Astrocyte of the cerebellum (primary cell): ENCODE measurements at regions not wholly inside any gene's neighbourhood (a gene's known extent, or its start where the extent isn't known, plus 50 kb on each side); places are given as distances from the start of the nearest gene placed in this dataset.
"Not testable (repeated sequence)": the region's sequence is repeated elsewhere in the genome, so short reads cannot be mapped to it uniquely, and the experiment has no call there.

Experiments used
- DNase-seq: peaks from one replicate; pipeline ENCODE4 v3.0.0-alpha.2; 2011; ENCODE audit warnings: low read depth
- H3K4me3 ChIP-seq: 2 replicates; pipeline ENCODE4 v1.5.1; 2011; ENCODE audit warnings: mild to moderate bottlenecking, low read depth, low read length, moderate library complexity
- in situ Hi-C: cut with HindIII; loops from 2 replicates; pipeline ENCODE4 v1.10.0; 2017; ENCODE audit warnings: low sequenced_read_pairs
- TF ChIP-seq, protein P1 (sequence below): IDR thresholded peaks from 2 replicates; pipeline ENCODE4 v1.5.1; 2012; ENCODE audit warnings: low read length, low read depth, moderate library complexity, mild to moderate bottlenecking; ENCODE audit errors: missing control alignments

DNA sequence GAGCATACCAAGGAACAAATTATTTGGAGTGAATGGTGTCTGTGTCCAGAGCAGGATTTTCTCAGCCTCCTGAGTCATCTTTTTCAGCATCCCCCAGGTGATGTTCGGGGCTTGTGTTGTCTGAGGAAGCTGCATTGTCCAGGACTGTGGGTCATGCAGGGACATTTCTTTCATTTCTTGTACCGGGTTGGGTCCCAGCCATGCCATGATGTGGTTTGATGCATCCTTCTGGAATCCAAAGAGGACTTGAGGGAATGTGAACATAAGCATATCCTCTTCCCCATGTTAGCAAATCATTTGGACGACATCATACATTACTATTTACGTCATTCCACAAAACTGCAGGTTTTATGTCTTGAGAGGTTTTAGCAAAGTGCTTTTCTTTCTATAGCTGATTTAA lies 797.8 kb downstream of the CCDC85A start:
- H3K4me3 ChIP-seq: no peak overlapping the region
- in situ Hi-C loops: no loop called here
- DNase-seq: no peak
- TF ChIP-seq, protein P1, sequence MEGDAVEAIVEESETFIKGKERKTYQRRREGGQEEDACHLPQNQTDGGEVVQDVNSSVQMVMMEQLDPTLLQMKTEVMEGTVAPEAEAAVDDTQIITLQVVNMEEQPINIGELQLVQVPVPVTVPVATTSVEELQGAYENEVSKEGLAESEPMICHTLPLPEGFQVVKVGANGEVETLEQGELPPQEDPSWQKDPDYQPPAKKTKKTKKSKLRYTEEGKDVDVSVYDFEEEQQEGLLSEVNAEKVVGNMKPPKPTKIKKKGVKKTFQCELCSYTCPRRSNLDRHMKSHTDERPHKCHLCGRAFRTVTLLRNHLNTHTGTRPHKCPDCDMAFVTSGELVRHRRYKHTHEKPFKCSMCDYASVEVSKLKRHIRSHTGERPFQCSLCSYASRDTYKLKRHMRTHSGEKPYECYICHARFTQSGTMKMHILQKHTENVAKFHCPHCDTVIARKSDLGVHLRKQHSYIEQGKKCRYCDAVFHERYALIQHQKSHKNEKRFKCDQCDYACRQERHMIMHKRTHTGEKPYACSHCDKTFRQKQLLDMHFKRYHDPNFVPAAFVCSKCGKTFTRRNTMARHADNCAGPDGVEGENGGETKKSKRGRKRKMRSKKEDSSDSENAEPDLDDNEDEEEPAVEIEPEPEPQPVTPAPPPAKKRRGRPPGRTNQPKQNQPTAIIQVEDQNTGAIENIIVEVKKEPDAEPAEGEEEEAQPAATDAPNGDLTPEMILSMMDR: no peak

DNA sequence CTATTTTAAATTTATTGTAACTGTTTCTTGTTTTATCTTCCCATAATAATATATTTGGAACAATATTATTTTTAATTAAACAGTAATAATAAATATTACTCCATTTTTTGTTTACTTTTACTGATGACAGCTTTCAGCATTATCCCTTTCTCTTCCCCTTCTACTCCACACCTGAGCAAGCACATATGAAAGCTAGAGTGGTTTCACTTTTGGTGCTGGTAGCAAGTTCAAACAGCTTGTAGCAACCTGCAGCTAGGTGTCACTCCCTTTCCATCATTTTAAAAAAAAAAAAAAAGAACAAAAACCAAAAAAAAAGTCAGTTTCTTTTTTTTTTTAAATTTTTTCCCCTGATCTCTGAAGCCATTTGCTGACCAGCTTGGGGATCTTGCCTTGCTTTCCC lies 801.8 kb downstream of the CCDC85A start:
- TF ChIP-seq, protein P1: no peak
- H3K4me3 ChIP-seq: no peak overlapping the region
- no peak for DNase-seq
- in situ Hi-C loops: no loop called here

DNA sequence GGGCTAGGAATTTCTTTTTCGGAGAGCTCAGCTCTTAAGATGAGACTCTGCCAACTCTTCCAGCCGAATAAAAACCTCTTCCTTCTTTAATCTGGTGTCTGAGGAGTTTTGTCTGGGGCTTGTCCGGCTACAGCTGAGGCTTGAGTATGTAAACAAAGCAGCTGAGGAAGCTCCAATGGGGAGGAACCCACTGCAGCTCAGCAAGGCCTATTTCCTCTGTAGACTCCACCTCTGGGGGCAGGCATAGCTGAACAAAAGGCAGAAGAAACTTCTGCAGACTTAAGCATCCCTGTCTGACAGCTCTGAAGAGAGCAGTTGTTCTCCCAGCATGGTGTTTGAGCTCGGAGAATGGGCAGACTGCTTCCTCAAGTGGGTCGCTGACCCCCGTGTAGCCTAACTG lies 838.7 kb downstream of the CCDC85A start:
- in situ Hi-C loops: no loop called here
- TF ChIP-seq, protein P1: no peak
- DNase-seq: no peak
- H3K4me3 ChIP-seq: no peak overlapping the region

DNA sequence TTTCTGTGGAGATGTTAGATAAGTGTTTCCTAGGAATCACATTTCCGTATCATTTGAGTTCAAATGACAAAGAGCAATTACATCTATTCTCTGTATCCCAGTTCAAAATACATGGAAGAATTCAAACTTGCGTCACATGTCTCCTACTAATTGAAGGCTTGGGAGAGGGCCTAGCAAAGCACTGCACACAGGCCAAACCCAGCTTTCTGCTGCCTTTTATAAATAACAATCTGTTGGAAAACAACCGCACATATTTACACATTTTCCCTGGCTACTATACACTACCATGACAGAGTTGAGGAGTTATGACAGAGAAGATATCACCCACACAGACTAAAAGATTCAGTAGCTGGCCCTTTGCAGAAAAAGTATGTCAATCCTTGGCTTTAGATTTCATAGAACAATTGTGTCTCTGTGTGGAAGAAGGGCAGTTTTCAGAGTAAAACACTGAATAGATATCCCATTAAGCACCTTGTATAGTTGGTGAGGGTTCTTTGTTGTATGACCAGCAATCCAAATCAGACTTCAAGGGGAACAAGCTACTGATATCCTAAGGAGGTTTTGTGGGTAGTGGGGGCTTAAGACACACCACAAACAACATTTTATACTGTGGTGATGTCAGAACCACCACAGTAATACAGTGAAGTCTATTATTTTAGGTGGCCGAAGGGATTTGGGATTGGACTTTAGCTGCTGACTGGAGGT lies 861.3 kb downstream of the CCDC85A start:
- DNase-seq: no peak
- H3K4me3 ChIP-seq: no peak overlapping the region
- TF ChIP-seq, protein P1: no peak
- in situ Hi-C loops: no loop called here

DNA sequence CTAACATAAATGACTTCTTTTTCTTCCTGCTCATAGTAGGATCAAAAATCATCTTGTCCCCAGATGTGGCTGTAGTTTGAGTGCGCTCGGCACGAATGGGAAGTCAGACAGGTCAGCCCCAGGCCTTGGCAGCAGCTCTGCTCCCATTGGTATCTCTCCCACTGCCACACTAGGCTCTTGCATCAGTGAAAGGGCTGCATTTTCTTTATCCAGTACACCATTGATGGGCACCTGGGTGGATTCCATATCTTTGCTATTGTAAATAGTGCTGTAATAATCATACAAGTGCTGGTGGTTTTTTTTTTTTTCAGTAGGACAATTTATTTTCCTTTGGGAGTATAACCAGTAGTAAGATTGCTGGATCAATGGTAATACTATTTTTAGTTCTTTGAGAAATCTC lies 865.5 kb downstream of the CCDC85A start:
- TF ChIP-seq, protein P1: no peak
- no peak for DNase-seq
- H3K4me3 ChIP-seq: no peak overlapping the region
- in situ Hi-C loops: no loop called here

DNA sequence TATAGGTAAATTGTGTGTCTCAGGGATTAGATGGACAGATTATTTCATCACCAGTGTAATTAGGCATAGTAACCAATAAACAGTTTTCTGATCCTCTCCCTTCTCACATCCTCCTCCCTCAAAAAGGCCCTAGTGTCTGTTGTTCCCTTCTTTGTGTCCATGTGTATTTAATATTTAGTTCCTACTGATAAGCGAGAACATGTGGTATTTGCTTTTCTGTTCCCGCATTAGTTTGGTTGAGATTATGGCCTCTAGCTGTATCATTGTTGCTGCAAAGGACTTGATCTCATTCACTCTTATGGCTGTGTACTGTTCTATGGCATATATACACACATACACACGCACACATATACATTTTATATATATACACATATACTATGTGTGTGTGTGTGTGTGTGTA lies 866.2 kb downstream of the CCDC85A start:
- no peak overlapping the region for H3K4me3 ChIP-seq
- in situ Hi-C loops: no loop called here
- no peak for DNase-seq
- TF ChIP-seq, protein P1: no peak

DNA sequence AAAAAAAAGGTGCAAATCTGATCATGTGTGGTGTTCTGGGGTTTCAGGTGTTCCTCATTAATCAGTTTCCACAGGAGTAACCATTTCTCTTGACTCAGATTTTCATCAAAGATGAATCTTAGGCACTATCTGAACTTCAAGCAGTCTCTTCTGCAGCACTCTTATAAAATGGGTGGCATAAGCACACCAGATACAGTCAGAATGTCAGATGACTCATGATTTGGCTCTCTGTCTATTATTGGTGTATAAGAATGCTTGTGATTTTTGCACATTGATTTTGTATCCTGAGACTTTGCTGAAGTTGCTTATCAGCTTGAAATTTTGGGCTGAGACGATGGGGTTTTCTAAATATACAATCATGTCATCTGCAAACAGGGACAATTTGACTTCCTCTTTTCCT lies 882.5 kb downstream of the CCDC85A start:
- not testable (repeated sequence) for H3K4me3 ChIP-seq

More for the DNA sequence above, 882.5 kb downstream of the CCDC85A start:
- in situ Hi-C loops, DNase-seq: not testable (repeated sequence)
